Epithelial cell of esophagus (primary cell): ENCODE measurements at regions not wholly inside any gene's neighbourhood (a gene's known extent, or its start where the extent isn't known, plus 50 kb on each side); places are given as distances from the start of the nearest gene placed in this dataset.

Experiments used
- DNase-seq: peaks from one replicate; pipeline ENCODE4 v3.0.0; 2010; ENCODE audit warnings: low read depth
- H3K4me3 ChIP-seq: 2 replicates; pipeline ENCODE4 v1.5.1; 2011; ENCODE audit warnings: mild to moderate bottlenecking, low read length, control low read depth
- CTCF ChIP-seq: IDR thresholded peaks from 2 replicates; pipeline ENCODE4 v1.5.1; 2011; ENCODE audit warnings: low read depth, mild to moderate bottlenecking, low read length, control low read depth, inconsistent platforms; ENCODE audit not compliant: insufficient read depth; ENCODE audit errors: missing control alignments

GRCh38 chr1:189158155-189158554 lies 1319.5 kb downstream of the BRINP3 start:
- no peak for DNase-seq
- TF ChIP-seq CTCF, result no peak
- no peak overlapping the region for H3K4me3 ChIP-seq

GRCh38 chr1:189175889-189176288 lies 1301.8 kb downstream of the BRINP3 start:
- DNase-seq, result no peak
- no peak overlapping the region for H3K4me3 ChIP-seq
- TF ChIP-seq CTCF, result no peak

- H3K4me3 ChIP-seq, result no peak overlapping the region
- no peak for TF ChIP-seq CTCF
- no peak for DNase-seq
Measured at GRCh38 chr1:189180057-189180456, 1297.6 kb downstream of the BRINP3 start.

GRCh38 chr1:189185097-189185496 lies 1292.6 kb downstream of the BRINP3 start:
- no peak for TF ChIP-seq CTCF
- no peak for DNase-seq
- H3K4me3 ChIP-seq, result no peak overlapping the region

GRCh38 chr1:189192741-189193520 lies 1284.7 kb downstream of the BRINP3 start:
- DNase-seq, result no peak
- TF ChIP-seq CTCF, result no peak
- no peak overlapping the region for H3K4me3 ChIP-seq

- TF ChIP-seq CTCF, result no peak
- no peak overlapping the region for H3K4me3 ChIP-seq
- DNase-seq, result no peak
Measured at GRCh38 chr1:189205863-189206262, 1271.8 kb downstream of the BRINP3 start.

- no peak overlapping the region for H3K4me3 ChIP-seq
- no peak for DNase-seq
- TF ChIP-seq CTCF, result no peak
Measured at GRCh38 chr1:189206617-189207016, 1271.0 kb downstream of the BRINP3 start.
